SK-N-SH treated with all-trans-retinoic acid at 6 μM for 48 hours (cell line): ENCODE measurements at regions not wholly inside any gene's neighbourhood (a gene's known extent, or its start where the extent isn't known, plus 50 kb on each side); places are given as distances from the start of the nearest gene placed in this dataset.
"Not testable (repeated sequence)": the region's sequence is repeated elsewhere in the genome, so short reads cannot be mapped to it uniquely, and the experiment has no call there.

Experiments used
- ATAC-seq: fragments of 200-7000 bp; cut with Tn5 transposase; 3 replicates; pipeline ENCODE4 v1.9.1; 2020; ENCODE audit warnings: mild to moderate bottlenecking, moderate library complexity
- ARNTL ChIP-seq: fragments of 450-650 bp; formaldehyde crosslinking; IDR thresholded peaks from 2 replicates; pipeline ENCODE4 v1.5.0; 2020; ENCODE audit warnings: low read depth, mild to moderate bottlenecking, moderate library complexity, borderline replicate concordance
- BACH2 ChIP-seq: fragments of 250-450 bp; sonication (Bioruptor Pico); IDR thresholded peaks from 2 replicates; pipeline ENCODE4 v1.9.0; 2021; ENCODE audit warnings: mild to moderate bottlenecking, borderline replicate concordance
- CSDC2 ChIP-seq: fragments of 250-450 bp; sonication (Bioruptor Pico); IDR thresholded peaks from 2 replicates; pipeline ENCODE4 v1.5.0; 2020; ENCODE audit warnings: mild to moderate bottlenecking, moderate library complexity
- ESRRG ChIP-seq: fragments of 250-450 bp; sonication (Bioruptor Pico); IDR thresholded peaks from 2 replicates; pipeline ENCODE4 v1.6.1; 2021; ENCODE audit warnings: mild to moderate bottlenecking
- GLIS3 ChIP-seq: fragments of 250-450 bp; sonication (Bioruptor Pico); IDR thresholded peaks from 2 replicates; pipeline ENCODE4 v1.5.0; 2020; ENCODE audit warnings: mild to moderate bottlenecking, moderate library complexity
- OSR1 ChIP-seq: fragments of 250-450 bp; sonication (Bioruptor Pico); IDR thresholded peaks from 2 replicates; pipeline ENCODE4 v1.8.0; 2022; ENCODE audit warnings: moderate library complexity, mild to moderate bottlenecking, inconsistent platforms
- POU6F1 ChIP-seq: fragments of 250-450 bp; sonication (Bioruptor Pico); IDR thresholded peaks from 2 replicates; pipeline ENCODE4 v1.8.0; 2021; ENCODE audit warnings: low read depth, mild to moderate bottlenecking, moderate library complexity, borderline replicate concordance
- RARB ChIP-seq: fragments of 250-450 bp; sonication (Bioruptor Pico); IDR thresholded peaks from 2 replicates; pipeline ENCODE4 v1.8.0; 2021; ENCODE audit warnings: mild to moderate bottlenecking, moderate library complexity
- SNAI2 ChIP-seq: fragments of 250-450 bp; sonication (Bioruptor Pico); IDR thresholded peaks from 2 replicates; pipeline ENCODE4 v1.5.0; 2020; ENCODE audit warnings: mild to moderate bottlenecking, moderate library complexity
- TCF4 ChIP-seq: fragments of 250-450 bp; sonication (Bioruptor Pico); IDR thresholded peaks from 2 replicates; pipeline ENCODE4 v1.8.0; 2021; ENCODE audit warnings: mild to moderate bottlenecking, moderate library complexity, borderline replicate concordance
- TOX ChIP-seq: fragments of 250-450 bp; sonication (Bioruptor Pico); IDR thresholded peaks from 2 replicates; pipeline ENCODE4 v1.8.0; 2021; ENCODE audit warnings: mild to moderate bottlenecking, moderate library complexity, borderline replicate concordance
- TSHZ2 ChIP-seq: fragments of 250-450 bp; sonication (Bioruptor Pico); IDR thresholded peaks from 2 replicates; pipeline ENCODE4 v1.5.0; 2020; ENCODE audit warnings: mild to moderate bottlenecking, moderate library complexity
- ZC3H10 ChIP-seq: fragments of 250-450 bp; sonication (Bioruptor Pico); IDR thresholded peaks from 2 replicates; pipeline ENCODE4 v1.5.1; 2021; ENCODE audit warnings: mild to moderate bottlenecking, moderate library complexity
- ZFP3 ChIP-seq: fragments of 250-450 bp; sonication (Bioruptor Pico); IDR thresholded peaks from 2 replicates; pipeline ENCODE4 v1.5.0; 2020; ENCODE audit warnings: mild to moderate bottlenecking, moderate library complexity
- ZFP30 ChIP-seq: fragments of 450-650 bp; formaldehyde crosslinking; IDR thresholded peaks from 2 replicates; pipeline ENCODE4 v1.5.0; 2022; ENCODE audit warnings: mild to moderate bottlenecking, moderate library complexity
- ZNF70 ChIP-seq: fragments of 450-650 bp; formaldehyde crosslinking; IDR thresholded peaks from 2 replicates; pipeline ENCODE4 v1.5.0; 2020; ENCODE audit warnings: mild to moderate bottlenecking, moderate library complexity
- ZNF8 ChIP-seq: fragments of 450-650 bp; formaldehyde crosslinking; IDR thresholded peaks from 2 replicates; pipeline ENCODE4 v1.5.0; 2020; ENCODE audit warnings: mild to moderate bottlenecking, moderate library complexity
- TF ChIP-seq, protein P1 (sequence below): fragments of 250-450 bp; sonication (Bioruptor Pico); IDR thresholded peaks from 2 replicates; pipeline ENCODE4 v1.5.1; 2021; ENCODE audit warnings: mild to moderate bottlenecking, moderate library complexity
- TF ChIP-seq, protein P2 (sequence below): fragments of 250-450 bp; sonication (Bioruptor Pico); IDR thresholded peaks from 2 replicates; pipeline ENCODE4 v1.8.0; 2020; ENCODE audit warnings: mild to moderate bottlenecking, moderate library complexity, borderline replicate concordance

- TF ChIP-seq ZFP3 = no peak
- TF ChIP-seq ZC3H10 (CRISPR knock-in tag) = no peak
- TF ChIP-seq ZFP30 = no peak
- no peak for TF ChIP-seq ARNTL (CRISPR knock-in tag)
- TF ChIP-seq, protein P1, sequence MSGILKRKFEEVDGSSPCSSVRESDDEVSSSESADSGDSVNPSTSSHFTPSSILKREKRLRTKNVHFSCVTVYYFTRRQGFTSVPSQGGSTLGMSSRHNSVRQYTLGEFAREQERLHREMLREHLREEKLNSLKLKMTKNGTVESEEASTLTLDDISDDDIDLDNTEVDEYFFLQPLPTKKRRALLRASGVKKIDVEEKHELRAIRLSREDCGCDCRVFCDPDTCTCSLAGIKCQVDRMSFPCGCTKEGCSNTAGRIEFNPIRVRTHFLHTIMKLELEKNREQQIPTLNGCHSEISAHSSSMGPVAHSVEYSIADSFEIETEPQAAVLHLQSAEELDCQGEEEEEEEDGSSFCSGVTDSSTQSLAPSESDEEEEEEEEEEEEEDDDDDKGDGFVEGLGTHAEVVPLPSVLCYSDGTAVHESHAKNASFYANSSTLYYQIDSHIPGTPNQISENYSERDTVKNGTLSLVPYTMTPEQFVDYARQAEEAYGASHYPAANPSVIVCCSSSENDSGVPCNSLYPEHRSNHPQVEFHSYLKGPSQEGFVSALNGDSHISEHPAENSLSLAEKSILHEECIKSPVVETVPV (CRISPR knock-in tag) = no peak
- TF ChIP-seq GLIS3 = no peak
- TF ChIP-seq, protein P2, sequence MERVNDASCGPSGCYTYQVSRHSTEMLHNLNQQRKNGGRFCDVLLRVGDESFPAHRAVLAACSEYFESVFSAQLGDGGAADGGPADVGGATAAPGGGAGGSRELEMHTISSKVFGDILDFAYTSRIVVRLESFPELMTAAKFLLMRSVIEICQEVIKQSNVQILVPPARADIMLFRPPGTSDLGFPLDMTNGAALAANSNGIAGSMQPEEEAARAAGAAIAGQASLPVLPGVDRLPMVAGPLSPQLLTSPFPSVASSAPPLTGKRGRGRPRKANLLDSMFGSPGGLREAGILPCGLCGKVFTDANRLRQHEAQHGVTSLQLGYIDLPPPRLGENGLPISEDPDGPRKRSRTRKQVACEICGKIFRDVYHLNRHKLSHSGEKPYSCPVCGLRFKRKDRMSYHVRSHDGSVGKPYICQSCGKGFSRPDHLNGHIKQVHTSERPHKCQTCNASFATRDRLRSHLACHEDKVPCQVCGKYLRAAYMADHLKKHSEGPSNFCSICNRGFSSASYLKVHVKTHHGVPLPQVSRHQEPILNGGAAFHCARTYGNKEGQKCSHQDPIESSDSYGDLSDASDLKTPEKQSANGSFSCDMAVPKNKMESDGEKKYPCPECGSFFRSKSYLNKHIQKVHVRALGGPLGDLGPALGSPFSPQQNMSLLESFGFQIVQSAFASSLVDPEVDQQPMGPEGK (CRISPR knock-in tag) = no peak
- TF ChIP-seq CSDC2 (CRISPR knock-in tag) = no peak
- ATAC-seq = no peak
Observed at GRCh38 chr19:27955485-27956480, 1257.2 kb downstream of the UQCRFS1 start.

- not testable (repeated sequence) for ATAC-seq
Observed at GRCh38 chr19:27942607-27943006, 1270.3 kb downstream of the UQCRFS1 start.

GRCh38 chr19:27936139-27936538 is 1276.8 kb downstream of the UQCRFS1 start:
- TF ChIP-seq TOX (no peak), TCF4 (CRISPR knock-in tag) (no peak), ZNF8 (CRISPR knock-in tag) (no peak), ZC3H10 (CRISPR knock-in tag) (no peak), CSDC2 (CRISPR knock-in tag) (no peak), BACH2 (CRISPR knock-in tag) (no peak), RARB (CRISPR knock-in tag) (no peak), ZNF70 (CRISPR knock-in tag) (no peak), ZFP3 (no peak), TSHZ2 (CRISPR knock-in tag) (no peak), SNAI2 (CRISPR knock-in tag) (no peak)
- ATAC-seq = no peak

GRCh38 chr19:27935669-27936068 is 1277.3 kb downstream of the UQCRFS1 start:
- no peak for TF ChIP-seq BACH2 (CRISPR knock-in tag)
- no peak for TF ChIP-seq OSR1 (CRISPR knock-in tag)
- TF ChIP-seq, protein P1 (CRISPR knock-in tag) = no peak
- no peak for TF ChIP-seq ARNTL (CRISPR knock-in tag)
- no peak for TF ChIP-seq ZFP30
- TF ChIP-seq ESRRG (CRISPR knock-in tag) = no peak
- no peak for TF ChIP-seq ZNF70 (CRISPR knock-in tag)
- TF ChIP-seq POU6F1 (CRISPR knock-in tag) = no peak
- TF ChIP-seq GLIS3 = no peak
- no peak for TF ChIP-seq SNAI2 (CRISPR knock-in tag)
- no peak for TF ChIP-seq CSDC2 (CRISPR knock-in tag)
- no peak for ATAC-seq
